Pancreas (tissue), 10 donors: ENCODE measurements at regions not wholly inside any gene's neighbourhood (a gene's known extent, or its start where the extent isn't known, plus 50 kb on each side); places are given as distances from the start of the nearest gene placed in this dataset.

ENCODE experiments used
- ATAC-seq, 4 donors: fragments of 200-7000 bp; cut with Tn5 transposase; one replicate each; pipeline versions ENCODE4 v1.8.0 to v1.9.1; 2020; ENCODE audit warnings: mild to moderate bottlenecking in 4 of 4, moderate library complexity in 4 of 4
- DNase-seq, 6 donors: peaks; one replicate each; pipeline ENCODE4 v3.0.0-alpha.2; 2020
- FAIRE-seq: peaks from 2 replicates; lab custom pipeline; 2012; peaks lifted over from hg19 to GRCh38; lab: Jason Lieb, UNC
- H3K27ac ChIP-seq, 4 donors: fragments of 200-600 bp; sonication (generic); 1 replicate in 3 of 4; 2 replicates in 1 of 4; pipeline versions ENCODE4 v1.5.0 to v1.8.0; 2020
- H3K27me3 ChIP-seq, 4 donors: fragments of 200-600 bp; one replicate each; pipeline ENCODE4 v1.8.0; 2021
- H3K36me3 ChIP-seq, 3 donors: fragments of 200-600 bp; sonication (generic) in 1 of 3; one replicate each; pipeline versions ENCODE4 v1.5.0 to v1.8.0; 2020 to 2021
- H3K4me1 ChIP-seq, 3 donors: fragments of 200-600 bp; one replicate each; pipeline ENCODE4 v1.8.0; 2021
- H3K4me3 ChIP-seq, 4 donors: fragments of 200-600 bp; sonication (generic) in 2 of 4; one replicate each; pipeline versions ENCODE4 v1.5.0 to v1.8.0; 2020 to 2021
- H3K9me3 ChIP-seq, 4 donors: fragments of 200-600 bp; one replicate each; pipeline ENCODE4 v1.8.0; 2021
- CTCF ChIP-seq, 4 donors: fragments of 200-600 bp; sonication (generic) in 3 of 4; IDR thresholded peaks; one replicate each; pipeline versions ENCODE4 v1.5.0 to v1.8.0; 2021; ENCODE audit warnings: antibody characterized with exemption in 4 of 4
- WGBS, 2 donors: extraction: QIAGEN DNeasy Blood & Tissue Kit; methylation state at CpG; one replicate each; pipeline ENCODE4 v1.1.7; 2013; 5-methylcytosine and 5-hydroxymethylcytosine counted together
- intact Hi-C, 3 donors: fragments of 100-400 bp; cut with DNase I; formaldehyde crosslinking; loops; one replicate each; pipeline versions ENCODE4 v1.11.1 to v1.14.2; 2022
- donor health status: healthy with polysubstance abuse.
- donor health status: DM: no; HTN: no; CAD: no; lungs with moderate emphysema.
- donor health status: DM: no; HTN: no; CAD: no.
- donor health status: control.
- donor health status: control.
- donor health status: Bipolar disorder and iron deficiency.
- donor health status: DM: yes; HTN: yes; CAD: no.
- donor health status: DM: no; HTN: no; CAD: no.
- donor health status: DM: no; HTN: no; CAD: no.
- donor health status: DM: yes; HTN: yes; CAD: no.

- Histone ChIP-seq H3K27me3 (no peaks in the 10 kb centered on the region), H3K4me1 (peaks cover 7 to 16% (median 9%) of the 10 kb centered on the region in 3 donors), H3K36me3 (no peaks in the 10 kb centered on the region), H3K27ac (no peak overlapping the region), H3K4me3 (no peak overlapping the region), H3K9me3 (no peaks in the 10 kb centered on the region)
- FAIRE-seq (no peak), DNase-seq (no peak), ATAC-seq (no peak)
- no peak for TF ChIP-seq CTCF (IDR thresholded peaks at IDR 0.05)
- 74 to 83% methylated on average over 3 of the region's 3 CpGs for WGBS, 2 donors
- intact Hi-C loops: loop anchor here in 2 of 3 donors (5.0 to 10.0 kb wide), 2 partner anchors 201 to 204 kb away; no protein-coding TSS in a partner anchor
These were observed 53.7 kb upstream of the ANK3 start for GRCh38 chr10:60443346-60443745.

DNA sequence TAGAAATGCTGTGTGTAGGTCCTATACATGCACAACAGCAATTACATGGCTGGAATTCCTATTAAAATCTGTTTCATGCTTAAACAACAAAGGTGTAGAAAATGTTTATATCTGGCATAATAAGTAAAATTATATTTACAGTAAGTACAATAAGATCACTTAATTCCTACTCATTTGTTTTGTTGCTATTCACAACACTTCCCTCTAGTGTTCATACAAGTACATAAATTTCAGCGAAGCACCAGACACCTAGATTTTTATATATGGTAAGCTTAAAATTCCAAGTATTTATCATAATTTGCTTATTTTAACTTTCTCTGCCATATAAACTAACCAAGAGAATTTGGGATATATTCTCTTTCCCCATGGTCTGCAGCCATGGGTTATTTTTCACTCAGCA, 51.8 kb upstream of the ANK3 start:
- Histone ChIP-seq H3K4me1 (peaks cover 1 to 7% (median 2%) of the 10 kb centered on the region in 3 donors), H3K36me3 (no peaks in the 10 kb centered on the region), H3K27ac (no peak overlapping the region), H3K9me3 (no peaks in the 10 kb centered on the region), H3K27me3 (no peaks in the 10 kb centered on the region), H3K4me3 (no peak overlapping the region)
- TF ChIP-seq CTCF (IDR thresholded peaks at IDR 0.05): no peak
- DNase-seq: no peak
- no peak for ATAC-seq
- intact Hi-C loops: loop anchor here in 2 of 3 donors (5.0 to 10.0 kb wide), 2 partner anchors 203 to 206 kb away; no protein-coding TSS in a partner anchor
- WGBS, 2 donors: 82 to 83% methylated on average over 1 of the region's 1 CpG
- FAIRE-seq: no peak

DNA sequence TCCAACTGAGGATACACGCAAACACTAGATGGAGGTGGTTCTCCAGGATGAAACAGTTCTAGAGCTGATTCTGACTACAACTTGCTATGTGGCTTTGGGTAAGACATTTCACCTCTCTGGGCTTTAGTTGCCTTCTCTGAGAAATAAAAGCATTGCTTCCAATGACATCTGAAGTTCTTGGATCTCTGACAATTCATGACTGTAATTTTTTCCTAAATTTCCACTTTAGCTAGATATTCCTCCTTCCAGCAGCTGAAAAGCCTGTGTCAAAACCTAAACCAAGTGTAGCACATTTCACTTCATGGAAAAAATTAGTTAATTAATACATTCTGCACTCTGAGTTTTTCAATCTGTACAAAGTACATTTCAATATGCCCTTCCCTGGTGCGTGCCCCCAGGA, 50.0 kb upstream of the ANK3 start:
- DNase-seq (no peak), ATAC-seq (no peak), FAIRE-seq (no peak)
- H3K4me1 ChIP-seq: no peaks in the 10 kb centered on the region
- H3K27ac ChIP-seq: no peak overlapping the region
- 95 to 97% methylated on average over 2 of the region's 2 CpGs for WGBS, 2 donors
- no peak for TF ChIP-seq CTCF (IDR thresholded peaks at IDR 0.05)
- intact Hi-C loops: loop anchor here in 2 of 3 donors (5.0 to 10.0 kb wide), 3 partner anchors 205 to 325 kb away; no protein-coding TSS in a partner anchor
- no peak overlapping the region for H3K4me3 ChIP-seq
- H3K27me3 ChIP-seq: no peaks in the 10 kb centered on the region
- no peaks in the 10 kb centered on the region for H3K36me3 ChIP-seq
- no peaks in the 10 kb centered on the region for H3K9me3 ChIP-seq
